ENCODE measurements at regions not wholly inside any gene's neighbourhood (a gene's known extent, or its start where the extent isn't known, plus 50 kb on each side); places are given as distances from the start of the nearest gene placed in this dataset.

- Histone ChIP-seq H3K79me2 (replicated peaks; ENCODE audit: insufficient read depth, low read length) (no peaks in the 10 kb centered on the region), H4K20me1 (ENCODE audit: insufficient read depth) (no peaks in the 10 kb centered on the region), H3K9me3 (ENCODE audit: low read length) (peaks cover 3% of the 10 kb centered on the region), H3K9me2 (ENCODE audit: insufficient read depth, low read length) (no peaks in the 10 kb centered on the region), H3K4me3 (ENCODE audit: low read length) (no peak overlapping the region), H3K9ac (ENCODE audit: low read length) (no peak overlapping the region), H3K27me3 (ENCODE audit: insufficient read depth, low read depth, low read length) (no peaks in the 10 kb centered on the region), H3K36me3 (ENCODE audit: insufficient read depth, low read length) (no peaks in the 10 kb centered on the region), H3F3A (ENCODE audit: insufficient read depth, low read length, poor library complexity, severe bottlenecking) (no peaks in the 10 kb centered on the region), H2AFZ (ENCODE audit: low read depth, low read length) (no peak overlapping the region), H3K4me2 (ENCODE audit: low read length) (no peak overlapping the region), H3K27ac (ENCODE audit: low read length) (no peak overlapping the region)
- no peak for TF ChIP-seq TAF1 (IDR thresholded peaks at IDR 0.05; ENCODE audit: low read depth)
- no peak for TF ChIP-seq RAD21 (conservative IDR thresholded peaks at IDR 0.05)
- no peak for TF ChIP-seq POLR2AphosphoS5 (IDR thresholded peaks at IDR 0.05)
- no peak for TF ChIP-seq SMC3 (conservative IDR thresholded peaks at IDR 0.05; ENCODE audit: poor library complexity)
- no peak for TF ChIP-seq REST (IDR thresholded peaks at IDR 0.05; ENCODE audit: borderline replicate concordance)
Measured at GRCh38 chr7:12062062-12062461, 149.0 kb upstream of the TMEM106B start.

- Histone ChIP-seq H3K9me2 (ENCODE audit: insufficient read depth, low read length) (no peaks in the 10 kb centered on the region), H3K9me3 (ENCODE audit: low read length) (no peaks in the 10 kb centered on the region), H3K4me2 (ENCODE audit: low read length) (no peak overlapping the region), H3K79me2 (replicated peaks; ENCODE audit: insufficient read depth, low read length) (no peaks in the 10 kb centered on the region), H2AFZ (ENCODE audit: low read depth, low read length) (no peak overlapping the region), H3F3A (ENCODE audit: insufficient read depth, low read length, poor library complexity, severe bottlenecking) (no peaks in the 10 kb centered on the region), H3K4me3 (ENCODE audit: low read length) (no peak overlapping the region), H3K27me3 (ENCODE audit: insufficient read depth, low read depth, low read length) (no peaks in the 10 kb centered on the region), H3K9ac (ENCODE audit: low read length) (no peak overlapping the region), H3K27ac (ENCODE audit: low read length) (no peak overlapping the region), H4K20me1 (ENCODE audit: insufficient read depth) (no peaks in the 10 kb centered on the region), H3K36me3 (ENCODE audit: insufficient read depth, low read length) (no peaks in the 10 kb centered on the region)
- TF ChIP-seq, protein P1, sequence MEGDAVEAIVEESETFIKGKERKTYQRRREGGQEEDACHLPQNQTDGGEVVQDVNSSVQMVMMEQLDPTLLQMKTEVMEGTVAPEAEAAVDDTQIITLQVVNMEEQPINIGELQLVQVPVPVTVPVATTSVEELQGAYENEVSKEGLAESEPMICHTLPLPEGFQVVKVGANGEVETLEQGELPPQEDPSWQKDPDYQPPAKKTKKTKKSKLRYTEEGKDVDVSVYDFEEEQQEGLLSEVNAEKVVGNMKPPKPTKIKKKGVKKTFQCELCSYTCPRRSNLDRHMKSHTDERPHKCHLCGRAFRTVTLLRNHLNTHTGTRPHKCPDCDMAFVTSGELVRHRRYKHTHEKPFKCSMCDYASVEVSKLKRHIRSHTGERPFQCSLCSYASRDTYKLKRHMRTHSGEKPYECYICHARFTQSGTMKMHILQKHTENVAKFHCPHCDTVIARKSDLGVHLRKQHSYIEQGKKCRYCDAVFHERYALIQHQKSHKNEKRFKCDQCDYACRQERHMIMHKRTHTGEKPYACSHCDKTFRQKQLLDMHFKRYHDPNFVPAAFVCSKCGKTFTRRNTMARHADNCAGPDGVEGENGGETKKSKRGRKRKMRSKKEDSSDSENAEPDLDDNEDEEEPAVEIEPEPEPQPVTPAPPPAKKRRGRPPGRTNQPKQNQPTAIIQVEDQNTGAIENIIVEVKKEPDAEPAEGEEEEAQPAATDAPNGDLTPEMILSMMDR (IDR thresholded peaks at IDR 0.05; ENCODE audit: poor library complexity, severe bottlenecking), result no peak
- TF ChIP-seq REST (IDR thresholded peaks at IDR 0.05; ENCODE audit: borderline replicate concordance), result no peak
- TF ChIP-seq EZH2 (IDR thresholded peaks at IDR 0.05; ENCODE audit: borderline replicate concordance, insufficient read depth, low read length, poor library complexity, severe bottlenecking), result no peak
Measured at GRCh38 chr7:12064586-12065127, 146.4 kb upstream of the TMEM106B start.
